ENCODE measurements at regions not wholly inside any gene's neighbourhood (a gene's known extent, or its start where the extent isn't known, plus 50 kb on each side); places are given as distances from the start of the nearest gene placed in this dataset.

GRCh38 chr7:41002741-41003610 lies 699.9 kb downstream of the INHBA start:
- peak; percentile 26 for DNase-seq (ENCODE audit: low spot score)

- DNase-seq (ENCODE audit: low spot score), result no peak
Measured at GRCh38 chr7:41000042-41000441, 702.8 kb downstream of the INHBA start.

GRCh38 chr7:40996233-40996677 lies 706.6 kb downstream of the INHBA start:
- no peak for DNase-seq (ENCODE audit: low spot score)

- DNase-seq (ENCODE audit: low spot score), result no peak
Measured at GRCh38 chr7:40990841-40991240, 712.0 kb downstream of the INHBA start.

GRCh38 chr7:40987571-40987970 lies 715.3 kb downstream of the INHBA start:
- no peak for DNase-seq (ENCODE audit: low spot score)

GRCh38 chr7:40986351-40986873 lies 716.5 kb downstream of the INHBA start:
- no peak for DNase-seq (ENCODE audit: low spot score)

- DNase-seq (ENCODE audit: low spot score), result no peak
Measured at GRCh38 chr7:40983111-40983510, 719.8 kb downstream of the INHBA start.

- DNase-seq (ENCODE audit: low spot score), result no peak
Measured at GRCh38 chr7:40979296-40979695, 723.6 kb downstream of the INHBA start.

- no peak for DNase-seq (ENCODE audit: low spot score)
Measured at GRCh38 chr7:40978047-40978446, 724.8 kb downstream of the INHBA start.

- DNase-seq (ENCODE audit: low spot score), result no peak
Measured at GRCh38 chr7:40977533-40977932, 725.4 kb downstream of the INHBA start.

- DNase-seq (ENCODE audit: low spot score), result no peak
Measured at GRCh38 chr7:40972426-40972825, 730.5 kb downstream of the INHBA start.

GRCh38 chr7:40969641-40970040 lies 733.2 kb downstream of the INHBA start:
- no peak for DNase-seq (ENCODE audit: low spot score)

- no peak for DNase-seq (ENCODE audit: low spot score)
Measured at GRCh38 chr7:40966693-40967092, 736.2 kb downstream of the INHBA start.

- no peak for DNase-seq (ENCODE audit: low spot score)
Measured at GRCh38 chr7:40965774-40966173, 737.1 kb downstream of the INHBA start.

GRCh38 chr7:40965016-40965415 lies 737.9 kb downstream of the INHBA start:
- DNase-seq (ENCODE audit: low spot score), result no peak

GRCh38 chr7:40964610-40965009 lies 738.3 kb downstream of the INHBA start:
- no peak for DNase-seq (ENCODE audit: low spot score)

- DNase-seq (ENCODE audit: low spot score), result no peak
Measured at GRCh38 chr7:40959955-40960354, 742.9 kb downstream of the INHBA start.

- DNase-seq (ENCODE audit: low spot score), result no peak
Measured at GRCh38 chr7:40948239-40948638, 754.7 kb downstream of the INHBA start.

GRCh38 chr7:40947566-40947965 lies 755.3 kb downstream of the INHBA start:
- no peak for DNase-seq (ENCODE audit: low spot score)

- no peak for DNase-seq (ENCODE audit: low spot score)
Measured at GRCh38 chr7:40946549-40946948, 756.3 kb downstream of the INHBA start.

GRCh38 chr7:40945788-40946187 lies 757.1 kb downstream of the INHBA start:
- no peak for DNase-seq (ENCODE audit: low spot score)

GRCh38 chr7:40944981-40945585 lies 757.8 kb downstream of the INHBA start:
- DNase-seq (ENCODE audit: low spot score), result no peak

GRCh38 chr7:40937879-40938278 lies 765.0 kb downstream of the INHBA start:
- no peak for DNase-seq (ENCODE audit: low spot score)

Data from SW480 (cell line).